Thoracic aorta (tissue), 2 donors: ENCODE measurements at regions not wholly inside any gene's neighbourhood (a gene's known extent, or its start where the extent isn't known, plus 50 kb on each side); places are given as distances from the start of the nearest gene placed in this dataset.

Experiments used
- ATAC-seq: fragments of 150-250 bp; one replicate; pipeline ENCODE4 v1.8.0; 2017; ENCODE audit warnings: low read depth; ENCODE audit not compliant: insufficient number of reproducible peaks, low FRiP score
- DNase-seq: peaks from one replicate; pipeline ENCODE4 v3.0.0-alpha.2; 2020; ENCODE audit warnings: low spot score
- H3K27ac ChIP-seq, 2 donors: fragments of 200-600 bp; sonication (generic); 1 replicate in 1 of 2; 2 replicates in 1 of 2; pipeline ENCODE4 v1.5.1; 2016; ENCODE audit warnings: mild to moderate bottlenecking in 2 of 2, moderate library complexity in 2 of 2
- H3K27me3 ChIP-seq: fragments of 200-600 bp; sonication (generic); replicated peaks from 2 replicates; pipeline ENCODE4 v1.6.0; 2016; ENCODE audit warnings: mild to moderate bottlenecking; ENCODE audit not compliant: insufficient read depth
- H3K36me3 ChIP-seq: fragments of 200-600 bp; sonication (generic); one replicate; pipeline ENCODE4 v1.5.1; 2016
- H3K4me1 ChIP-seq, 2 donors: fragments of 200-600 bp; sonication (generic); 1 replicate in 1 of 2; 2 replicates in 1 of 2; pipeline versions ENCODE4 v1.5.1 to v1.6.0; 2016; ENCODE audit warnings: low read depth in 2 of 2, mild to moderate bottlenecking in 1 of 2; ENCODE audit not compliant: control insufficient read depth in 1 of 2
- H3K4me3 ChIP-seq: fragments of 200-600 bp; sonication (generic); 2 replicates; pipeline ENCODE4 v1.5.1; 2016; ENCODE audit warnings: mild to moderate bottlenecking
- H3K9me3 ChIP-seq: fragments of 200-600 bp; sonication (generic); 2 replicates; pipeline ENCODE4 v1.5.1; 2016
- CTCF ChIP-seq: fragments of 200-600 bp; sonication (generic); IDR thresholded peaks from one replicate; pipeline ENCODE4 v1.5.1; 2019; ENCODE audit warnings: antibody characterized with exemption

- TF ChIP-seq CTCF: no peak
- no peak for ATAC-seq
- H3K4me3 ChIP-seq: no peak overlapping the region
These were observed 1056.7 kb upstream of the AMELY start for GRCh38 chrY:7968293-7968692.

GRCh38 chrY:7966916-7967315, 1055.4 kb upstream of the AMELY start:
- Histone ChIP-seq H3K9me3 (no peaks in the 10 kb centered on the region), H3K4me3 (no peak overlapping the region), H3K4me1 (no peaks in the 10 kb centered on the region), H3K27me3 (no peaks in the 10 kb centered on the region), H3K36me3 (no peaks in the 10 kb centered on the region), H3K27ac (no peak overlapping the region)
- ATAC-seq (no peak), DNase-seq (no peak)
- no peak for TF ChIP-seq CTCF

More at GRCh38 chrY:7968293-7968692, 1056.7 kb upstream of the AMELY start:
- Histone ChIP-seq H3K9me3 (no peaks in the 10 kb centered on the region), H3K27ac (no peak overlapping the region), H3K36me3 (no peaks in the 10 kb centered on the region), H3K4me1 (no peaks in the 10 kb centered on the region), H3K27me3 (no peaks in the 10 kb centered on the region)
- no peak for DNase-seq

- Histone ChIP-seq H3K9me3 (no peaks in the 10 kb centered on the region), H3K27me3 (no peaks in the 10 kb centered on the region), H3K4me3 (no peak overlapping the region), H3K4me1 (no peaks in the 10 kb centered on the region), H3K27ac (no peak overlapping the region), H3K36me3 (no peaks in the 10 kb centered on the region)
- DNase-seq (no peak), ATAC-seq (no peak)
- TF ChIP-seq CTCF: no peak
These were observed 1051.8 kb upstream of the AMELY start for GRCh38 chrY:7963393-7963792.

GRCh38 chrY:7962350-7962749, 1050.8 kb upstream of the AMELY start:
- no peaks in the 10 kb centered on the region for H3K27me3 ChIP-seq
- no peaks in the 10 kb centered on the region for H3K36me3 ChIP-seq
- no peak overlapping the region for H3K4me3 ChIP-seq
- no peak for ATAC-seq
- no peak for DNase-seq
- TF ChIP-seq CTCF: no peak
- no peaks in the 10 kb centered on the region for H3K9me3 ChIP-seq
- H3K4me1 ChIP-seq: no peaks in the 10 kb centered on the region
- no peak overlapping the region for H3K27ac ChIP-seq

- Histone ChIP-seq H3K9me3 (no peaks in the 10 kb centered on the region), H3K36me3 (no peaks in the 10 kb centered on the region), H3K4me1 (no peaks in the 10 kb centered on the region), H3K4me3 (no peak overlapping the region), H3K27ac (no peak overlapping the region), H3K27me3 (no peaks in the 10 kb centered on the region)
- TF ChIP-seq CTCF: no peak
- ATAC-seq: no peak
- no peak for DNase-seq
These were observed 1050.3 kb upstream of the AMELY start for GRCh38 chrY:7961811-7962210.
